Vagina (tissue), 2 donors: ENCODE measurements at regions not wholly inside any gene's neighbourhood (a gene's known extent, or its start where the extent isn't known, plus 50 kb on each side); places are given as distances from the start of the nearest gene placed in this dataset. TPM values are rescaled to one million over a fixed set of nuclear protein-coding genes. Genes with fewer than 3 reads are reported as not detected.

Experiments used
- DNase-seq, 2 donors: peaks; one replicate each; pipeline ENCODE4 v3.0.0-alpha.2; 2017; ENCODE audit errors: extremely low spot score in 2 of 2
- H3K27ac ChIP-seq: fragments of 200-600 bp; sonication (generic); one replicate; pipeline ENCODE4 v1.5.1; 2019
- H3K27me3 ChIP-seq: fragments of 200-600 bp; sonication (generic); one replicate; pipeline ENCODE4 v1.5.1; 2019
- H3K36me3 ChIP-seq, 2 donors: fragments of 200-600 bp; sonication (generic); one replicate each; pipeline ENCODE4 v1.5.1; 2017 to 2019
- H3K4me1 ChIP-seq: fragments of 200-600 bp; sonication (generic); one replicate; pipeline ENCODE4 v1.5.1; 2019
- H3K4me3 ChIP-seq, 2 donors: fragments of 200-600 bp; sonication (generic); 1 replicate in 1 of 2; 2 replicates in 1 of 2; pipeline ENCODE4 v1.5.1; 2016 to 2019
- H3K9me3 ChIP-seq: fragments of 200-600 bp; sonication (generic); one replicate; pipeline ENCODE4 v1.5.1; 2019
- CTCF ChIP-seq, 3 experiments: fragments of 450-650 bp in 2 of 3; fragments of 200-600 bp in 1 of 3; sonication (generic) in 1 of 3; IDR thresholded peaks; one replicate each; pipeline ENCODE4 v1.5.1; 2017 to 2019; ENCODE audit warnings: antibody characterized with exemption in 3 of 3, mild to moderate bottlenecking in 2 of 3, moderate library complexity in 2 of 3
- POLR2A ChIP-seq, 2 donors: fragments of 450-650 bp; IDR thresholded peaks; one replicate each; pipeline ENCODE4 v1.6.1; 2017; ENCODE audit warnings: antibody characterized with exemption in 2 of 2, mild to moderate bottlenecking in 2 of 2, moderate library complexity in 2 of 2
- POLR2AphosphoS5 ChIP-seq, 2 donors: sonication (generic); formaldehyde crosslinking; IDR thresholded peaks; one replicate each; pipeline ENCODE4 v1.9.0; 2017; ENCODE audit warnings: antibody characterized with exemption in 2 of 2, mild to moderate bottlenecking in 2 of 2, low read depth in 1 of 2; ENCODE audit not compliant: insufficient read depth in 1 of 2
- intact Hi-C: fragments of 100-400 bp; cut with DNase I; formaldehyde crosslinking; loops from one replicate; pipeline ENCODE4 v1.15.1; 2023
- small RNA-seq: library from RNA; depleted of rRNA; stranded (forward); fragments of <200 nt; gene quantifications from one replicate; pipeline ENCODE3, GENCODE V24; 2016

DNA sequence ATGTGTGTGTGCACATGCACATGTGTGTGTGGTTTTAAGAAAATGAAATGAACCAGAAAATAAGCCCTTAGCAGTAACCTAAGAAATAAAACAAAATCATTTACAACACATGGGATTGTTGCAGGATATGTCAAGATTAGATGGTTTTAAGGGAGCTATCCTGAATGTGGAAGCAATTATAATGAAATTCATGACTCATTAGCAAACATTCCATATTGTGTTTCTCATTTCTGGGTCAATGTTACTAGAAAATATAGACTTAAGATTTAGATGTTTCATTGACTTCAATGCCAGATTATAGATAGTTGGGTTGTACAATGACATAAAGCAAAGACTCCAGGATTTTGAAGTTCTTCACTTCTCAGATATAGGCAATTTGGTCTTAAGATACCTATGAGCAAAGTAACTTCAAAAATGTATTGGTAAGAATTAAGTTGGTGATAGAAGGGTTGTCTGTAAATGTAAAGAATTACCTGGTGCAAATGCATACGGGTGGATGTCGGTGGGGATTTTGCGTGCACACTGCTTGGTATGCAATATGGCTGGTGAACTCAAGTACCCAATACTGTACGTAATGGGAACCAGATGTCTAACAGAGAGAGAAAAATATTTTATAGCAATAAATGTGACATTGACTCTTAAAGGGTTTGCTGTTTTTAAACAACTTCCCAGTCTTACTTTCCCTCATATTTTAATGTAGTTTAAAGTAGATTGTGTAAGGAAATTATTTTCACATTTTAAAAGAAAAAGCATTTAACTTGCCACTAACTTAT, 53.9 kb upstream of the NR2F2 start:
- H3K4me3 ChIP-seq, result no peak overlapping the region
- peaks cover 0 to 1% of the 10 kb centered on the region in 2 donors for H3K36me3 ChIP-seq
- no peaks in the 10 kb centered on the region for H3K27me3 ChIP-seq
- H3K27ac ChIP-seq, result no peak overlapping the region
- H3K9me3 ChIP-seq, result no peaks in the 10 kb centered on the region
- intact Hi-C loops, result no loop called here
- no peak for DNase-seq
- no peak for TF ChIP-seq POLR2AphosphoS5 (IDR thresholded peaks at IDR 0.05; ENCODE audit: insufficient read depth in 1 of 2, low read depth in 1 of 2)
- no peak for TF ChIP-seq CTCF (IDR thresholded peaks at IDR 0.05)
- no peak for TF ChIP-seq POLR2A (IDR thresholded peaks at IDR 0.05)
- no peaks in the 10 kb centered on the region for H3K4me1 ChIP-seq

Small RNAs in the stretch of these regions (small RNA-seq; reads per million reads assigned to genes)
- gene AC012409.4, result not detected
- gene RNU2-3P, result not detected
